HCT116 (cell line): ENCODE measurements at regions not wholly inside any gene's neighbourhood (a gene's known extent, or its start where the extent isn't known, plus 50 kb on each side); places are given as distances from the start of the nearest gene placed in this dataset.

Experiments
- EZH2 ChIP-seq: fragments of 200-600 bp; sonication (generic); IDR thresholded peaks from 2 replicates; pipeline ENCODE4 v1.6.1; 2017; ENCODE audit warnings: antibody characterized with exemption, mixed run types
- EZH2phosphoT487 ChIP-seq: fragments of 200-600 bp; IDR thresholded peaks from 2 replicates; pipeline ENCODE4 v1.6.1; 2018; ENCODE audit warnings: antibody characterized with exemption, borderline replicate concordance
- POLR2A ChIP-seq: IDR thresholded peaks from 2 replicates; pipeline ENCODE4 v1.7.0; 2011; ENCODE audit warnings: borderline replicate concordance; ENCODE audit not compliant: insufficient read depth, insufficient read length; ENCODE audit errors: extremely low read depth
- TCF7L2 ChIP-seq: IDR thresholded peaks from 2 replicates; pipeline ENCODE4 v1.7.0; 2011; ENCODE audit warnings: borderline replicate concordance, inconsistent platforms; ENCODE audit not compliant: insufficient read depth, insufficient read length; ENCODE audit errors: extremely low read depth
- TF ChIP-seq, protein P1 (sequence below): IDR thresholded peaks from 2 replicates; pipeline ENCODE4 v1.6.1; 2012
- TF ChIP-seq, protein P2 (sequence below), 3 experiments: fragments of 200-600 bp in 1 of 3; sonication (generic) in 1 of 3; IDR thresholded peaks in 2 of 3; conservative IDR thresholded peaks in 1 of 3; 2 replicates each; pipeline ENCODE4 v1.5.1; 2012 to 2017; ENCODE audit warnings: low read depth in 2 of 3, low read length in 2 of 3, antibody characterized with exemption in 1 of 3, borderline replicate concordance in 1 of 3, control low read depth in 1 of 3, mild to moderate bottlenecking in 1 of 3, mixed read lengths in 1 of 3, mixed run types in 1 of 3, moderate library complexity in 1 of 3; ENCODE audit not compliant: insufficient read depth in 1 of 3
- TF ChIP-seq, protein P3 (sequence below): IDR thresholded peaks from 2 replicates; pipeline ENCODE4 v1.6.1; 2011; ENCODE audit warnings: mild to moderate bottlenecking, low read length, moderate library complexity; ENCODE audit not compliant: insufficient replicate concordance; ENCODE audit errors: extremely low read depth

DNA sequence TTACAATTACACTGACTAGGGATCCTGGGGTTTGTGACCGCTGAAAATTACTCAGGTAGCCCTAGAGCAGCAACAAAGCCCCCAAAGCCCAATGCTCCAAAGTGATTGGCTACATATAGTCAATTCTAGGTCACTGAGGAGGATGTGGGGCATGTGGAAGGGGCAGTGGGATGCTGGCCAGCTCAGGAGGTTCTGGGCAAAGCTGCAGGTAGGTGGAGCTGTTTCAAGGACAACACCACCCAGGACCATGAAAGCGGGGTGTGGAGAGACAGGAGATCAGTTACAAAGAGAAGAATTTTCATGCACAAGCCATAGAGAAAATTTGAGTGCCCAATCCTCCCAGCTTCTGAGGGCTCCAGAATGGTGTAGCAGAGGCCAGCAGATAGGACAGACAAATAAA is 75.0 kb upstream of the CCDC85A start:
- TF ChIP-seq POLR2A (no peak), TCF7L2 (no peak), EZH2 (no peak), EZH2phosphoT487 (no peak)
- TF ChIP-seq, protein P1, sequence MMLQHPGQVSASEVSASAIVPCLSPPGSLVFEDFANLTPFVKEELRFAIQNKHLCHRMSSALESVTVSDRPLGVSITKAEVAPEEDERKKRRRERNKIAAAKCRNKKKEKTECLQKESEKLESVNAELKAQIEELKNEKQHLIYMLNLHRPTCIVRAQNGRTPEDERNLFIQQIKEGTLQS = no peak
- TF ChIP-seq, protein P2, sequence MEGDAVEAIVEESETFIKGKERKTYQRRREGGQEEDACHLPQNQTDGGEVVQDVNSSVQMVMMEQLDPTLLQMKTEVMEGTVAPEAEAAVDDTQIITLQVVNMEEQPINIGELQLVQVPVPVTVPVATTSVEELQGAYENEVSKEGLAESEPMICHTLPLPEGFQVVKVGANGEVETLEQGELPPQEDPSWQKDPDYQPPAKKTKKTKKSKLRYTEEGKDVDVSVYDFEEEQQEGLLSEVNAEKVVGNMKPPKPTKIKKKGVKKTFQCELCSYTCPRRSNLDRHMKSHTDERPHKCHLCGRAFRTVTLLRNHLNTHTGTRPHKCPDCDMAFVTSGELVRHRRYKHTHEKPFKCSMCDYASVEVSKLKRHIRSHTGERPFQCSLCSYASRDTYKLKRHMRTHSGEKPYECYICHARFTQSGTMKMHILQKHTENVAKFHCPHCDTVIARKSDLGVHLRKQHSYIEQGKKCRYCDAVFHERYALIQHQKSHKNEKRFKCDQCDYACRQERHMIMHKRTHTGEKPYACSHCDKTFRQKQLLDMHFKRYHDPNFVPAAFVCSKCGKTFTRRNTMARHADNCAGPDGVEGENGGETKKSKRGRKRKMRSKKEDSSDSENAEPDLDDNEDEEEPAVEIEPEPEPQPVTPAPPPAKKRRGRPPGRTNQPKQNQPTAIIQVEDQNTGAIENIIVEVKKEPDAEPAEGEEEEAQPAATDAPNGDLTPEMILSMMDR (IDR thresholded peaks at IDR 0.05 in 2 of 3, conservative IDR thresholded peaks at IDR 0.05 in 1 of 3; ENCODE audit: borderline replicate concordance in 1 of 3, insufficient read depth in 1 of 3, low read depth in 2 of 3, low read length in 2 of 3) = peak in 2 of 3 experiments; percentile 42 to 54; a peak in 4 of 6 replicates
- TF ChIP-seq, protein P3, sequence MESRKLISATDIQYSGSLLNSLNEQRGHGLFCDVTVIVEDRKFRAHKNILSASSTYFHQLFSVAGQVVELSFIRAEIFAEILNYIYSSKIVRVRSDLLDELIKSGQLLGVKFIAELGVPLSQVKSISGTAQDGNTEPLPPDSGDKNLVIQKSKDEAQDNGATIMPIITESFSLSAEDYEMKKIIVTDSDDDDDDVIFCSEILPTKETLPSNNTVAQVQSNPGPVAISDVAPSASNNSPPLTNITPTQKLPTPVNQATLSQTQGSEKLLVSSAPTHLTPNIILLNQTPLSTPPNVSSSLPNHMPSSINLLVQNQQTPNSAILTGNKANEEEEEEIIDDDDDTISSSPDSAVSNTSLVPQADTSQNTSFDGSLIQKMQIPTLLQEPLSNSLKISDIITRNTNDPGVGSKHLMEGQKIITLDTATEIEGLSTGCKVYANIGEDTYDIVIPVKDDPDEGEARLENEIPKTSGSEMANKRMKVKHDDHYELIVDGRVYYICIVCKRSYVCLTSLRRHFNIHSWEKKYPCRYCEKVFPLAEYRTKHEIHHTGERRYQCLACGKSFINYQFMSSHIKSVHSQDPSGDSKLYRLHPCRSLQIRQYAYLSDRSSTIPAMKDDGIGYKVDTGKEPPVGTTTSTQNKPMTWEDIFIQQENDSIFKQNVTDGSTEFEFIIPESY = no peak
